Tibial artery (tissue), 4 donors: ENCODE measurements at regions not wholly inside any gene's neighbourhood (a gene's known extent, or its start where the extent isn't known, plus 50 kb on each side); places are given as distances from the start of the nearest gene placed in this dataset.

Experiments
- DNase-seq, 2 donors: peaks; one replicate each; pipeline ENCODE4 v3.0.0-alpha.2; 2019
- H3K27ac ChIP-seq, 2 donors: fragments of 200-600 bp; sonication (generic) in 1 of 2; 1 replicate in 1 of 2; 2 replicates in 1 of 2; pipeline ENCODE4 v1.5.1; 2018 to 2019; ENCODE audit warnings: mild to moderate bottlenecking in 1 of 2
- H3K27me3 ChIP-seq, 2 donors: fragments of 200-600 bp; sonication (generic) in 1 of 2; one replicate each; pipeline versions ENCODE4 v1.5.1 to v1.6.0; 2016 to 2019
- H3K36me3 ChIP-seq, 3 donors: fragments of 200-600 bp; sonication (generic) in 2 of 3; one replicate each; pipeline ENCODE4 v1.5.1; 2016 to 2019; ENCODE audit warnings: mild to moderate bottlenecking in 2 of 3
- H3K4me1 ChIP-seq, 4 donors: fragments of 200-600 bp; sonication (generic) in 2 of 4; 1 replicate in 3 of 4; 2 replicates in 1 of 4; pipeline ENCODE4 v1.5.1; 2016 to 2019
- H3K4me3 ChIP-seq, 2 donors: fragments of 200-600 bp; sonication (generic) in 1 of 2; 1 replicate in 1 of 2; 2 replicates in 1 of 2; pipeline ENCODE4 v1.5.1; 2018 to 2019; ENCODE audit warnings: mild to moderate bottlenecking in 2 of 2
- H3K9me3 ChIP-seq, 3 donors: fragments of 200-600 bp; sonication (generic) in 1 of 3; one replicate each; pipeline ENCODE4 v1.5.1; 2016 to 2019
- CTCF ChIP-seq, 2 experiments: fragments of 200-600 bp in 1 of 2; fragments of 450-650 bp in 1 of 2; IDR thresholded peaks; one replicate each; pipeline ENCODE4 v1.5.1; 2017 to 2019; ENCODE audit warnings: antibody characterized with exemption in 2 of 2, mild to moderate bottlenecking in 1 of 2, moderate library complexity in 1 of 2
- intact Hi-C: fragments of 100-400 bp; cut with DNase I; formaldehyde crosslinking; loops from one replicate; pipeline ENCODE4 v1.15.0; 2023; ENCODE audit warnings: low total_unique reads

GRCh38 chr7:19574131-19574530, 134.7 kb downstream of the POLR1F start:
- H3K27ac ChIP-seq: no peak overlapping the region
- H3K27me3 ChIP-seq: no peaks in the 10 kb centered on the region
- no peak for TF ChIP-seq CTCF (IDR thresholded peaks at IDR 0.05)
- intact Hi-C loops: no loop called here
- no peak overlapping the region for H3K4me3 ChIP-seq
- no peaks in the 10 kb centered on the region for H3K36me3 ChIP-seq
- H3K4me1 ChIP-seq: no peaks in the 10 kb centered on the region
- no peaks in the 10 kb centered on the region for H3K9me3 ChIP-seq
- DNase-seq: no peak

- Histone ChIP-seq H3K27me3 (no peaks in the 10 kb centered on the region), H3K27ac (no peak overlapping the region), H3K4me3 (no peak overlapping the region), H3K9me3 (no peaks in the 10 kb centered on the region), H3K4me1 (no peaks in the 10 kb centered on the region), H3K36me3 (no peaks in the 10 kb centered on the region)
- intact Hi-C loops: no loop called here
- DNase-seq: no peak
- TF ChIP-seq CTCF (IDR thresholded peaks at IDR 0.05): no peak
These were observed 136.3 kb downstream of the POLR1F start for GRCh38 chr7:19572566-19572965.

- no peaks in the 10 kb centered on the region for H3K36me3 ChIP-seq
- no peaks in the 10 kb centered on the region for H3K9me3 ChIP-seq
- H3K4me1 ChIP-seq: no peaks in the 10 kb centered on the region
- intact Hi-C loops: no loop called here
- no peak overlapping the region for H3K4me3 ChIP-seq
- TF ChIP-seq CTCF (IDR thresholded peaks at IDR 0.05): no peak
- no peak overlapping the region for H3K27ac ChIP-seq
- no peak for DNase-seq
- no peaks in the 10 kb centered on the region for H3K27me3 ChIP-seq
These were observed 141.8 kb downstream of the POLR1F start for GRCh38 chr7:19567011-19567410.

- intact Hi-C loops: no loop called here
- no peaks in the 10 kb centered on the region for H3K36me3 ChIP-seq
- TF ChIP-seq CTCF (IDR thresholded peaks at IDR 0.05): no peak
- H3K27ac ChIP-seq: no peak overlapping the region
- H3K27me3 ChIP-seq: no peaks in the 10 kb centered on the region
- H3K4me1 ChIP-seq: no peaks in the 10 kb centered on the region
- no peak for DNase-seq
- H3K9me3 ChIP-seq: no peaks in the 10 kb centered on the region
- no peak overlapping the region for H3K4me3 ChIP-seq
These were observed 143.2 kb downstream of the POLR1F start for GRCh38 chr7:19565602-19566001.

GRCh38 chr7:19561121-19561805, 147.6 kb downstream of the POLR1F start:
- Histone ChIP-seq H3K4me1 (no peaks in the 10 kb centered on the region), H3K4me3 (no peak overlapping the region), H3K27ac (no peak overlapping the region), H3K9me3 (no peaks in the 10 kb centered on the region), H3K36me3 (no peaks in the 10 kb centered on the region), H3K27me3 (no peaks in the 10 kb centered on the region)
- no peak for TF ChIP-seq CTCF (IDR thresholded peaks at IDR 0.05)
- intact Hi-C loops: no loop called here
- DNase-seq: no peak
